Mucosa of descending colon (tissue), 3 donors: ENCODE measurements at regions not wholly inside any gene's neighbourhood (a gene's known extent, or its start where the extent isn't known, plus 50 kb on each side); places are given as distances from the start of the nearest gene placed in this dataset.

ENCODE experiments used
- ATAC-seq: fragments of 200-7000 bp; cut with Tn5 transposase; one replicate; pipeline ENCODE4 v1.9.1; 2020; ENCODE audit warnings: mild to moderate bottlenecking, moderate library complexity
- DNase-seq, 3 donors: peaks; one replicate each; pipeline ENCODE4 v3.0.0-alpha.2; 2020
- H3K36me3 ChIP-seq: fragments of 200-600 bp; one replicate; pipeline ENCODE4 v1.8.0; 2021; ENCODE audit warnings: low read depth, mild to moderate bottlenecking
- H3K4me1 ChIP-seq: fragments of 200-600 bp; one replicate; pipeline ENCODE4 v1.8.0; 2021; ENCODE audit warnings: low read depth, mild to moderate bottlenecking
- H3K4me3 ChIP-seq: fragments of 200-600 bp; one replicate; pipeline ENCODE4 v1.8.0; 2021; ENCODE audit warnings: mild to moderate bottlenecking
- H3K9me3 ChIP-seq: fragments of 200-600 bp; one replicate; pipeline ENCODE4 v1.8.0; 2021; ENCODE audit warnings: mild to moderate bottlenecking
- intact Hi-C, 2 donors: fragments of 100-400 bp; cut with DNase I in 1 of 2; cut with micrococcal nuclease in 1 of 2; formaldehyde crosslinking; loops; one replicate each; pipeline versions ENCODE4 v1.11.0 to v1.11.1; 2022; cut with DNase I, micrococcal nuclease
- TF ChIP-seq, protein P1 (sequence below): fragments of 200-600 bp; IDR thresholded peaks from one replicate; pipeline ENCODE4 v1.8.0; 2022; ENCODE audit warnings: antibody characterized with exemption, mild to moderate bottlenecking
- donor health status: DM: no; HTN: no; CAD: no; lungs with moderate emphysema.
- donor health status: DM: no; HTN: no; CAD: no.
- donor health status: DM: no; HTN: yes; CAD: no.

DNA sequence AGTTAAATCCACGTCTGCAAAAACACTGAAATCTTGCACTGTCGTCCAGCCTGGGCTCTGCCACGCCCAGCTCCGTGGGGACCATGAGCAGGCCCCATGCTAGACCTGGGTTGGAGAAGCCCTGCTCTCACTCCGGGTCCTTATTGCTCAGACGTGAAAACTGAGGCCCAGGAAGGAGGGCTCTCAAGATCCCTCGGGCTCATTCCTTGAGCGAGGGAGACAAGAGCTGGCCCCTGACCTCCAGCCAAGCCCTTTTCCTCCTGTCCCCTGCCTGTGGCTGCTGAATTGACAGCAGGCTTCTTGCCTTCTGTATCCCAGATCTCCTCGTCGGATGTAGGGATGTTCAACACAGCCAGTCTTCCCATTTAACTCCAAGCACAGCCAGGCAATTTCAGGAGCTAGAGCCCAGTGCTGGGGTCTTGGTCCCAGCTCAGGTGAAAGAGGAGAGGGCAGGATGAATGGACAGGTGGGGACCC lies 109.5 kb downstream of the CPZ start:
- no peak for ATAC-seq
- intact Hi-C loops, result no loop called here
- H3K4me3 ChIP-seq, result no peak overlapping the region
- no peaks in the 10 kb centered on the region for H3K36me3 ChIP-seq
- H3K9me3 ChIP-seq, result no peaks in the 10 kb centered on the region
- H3K4me1 ChIP-seq, result no peaks in the 10 kb centered on the region
- TF ChIP-seq, protein P1, sequence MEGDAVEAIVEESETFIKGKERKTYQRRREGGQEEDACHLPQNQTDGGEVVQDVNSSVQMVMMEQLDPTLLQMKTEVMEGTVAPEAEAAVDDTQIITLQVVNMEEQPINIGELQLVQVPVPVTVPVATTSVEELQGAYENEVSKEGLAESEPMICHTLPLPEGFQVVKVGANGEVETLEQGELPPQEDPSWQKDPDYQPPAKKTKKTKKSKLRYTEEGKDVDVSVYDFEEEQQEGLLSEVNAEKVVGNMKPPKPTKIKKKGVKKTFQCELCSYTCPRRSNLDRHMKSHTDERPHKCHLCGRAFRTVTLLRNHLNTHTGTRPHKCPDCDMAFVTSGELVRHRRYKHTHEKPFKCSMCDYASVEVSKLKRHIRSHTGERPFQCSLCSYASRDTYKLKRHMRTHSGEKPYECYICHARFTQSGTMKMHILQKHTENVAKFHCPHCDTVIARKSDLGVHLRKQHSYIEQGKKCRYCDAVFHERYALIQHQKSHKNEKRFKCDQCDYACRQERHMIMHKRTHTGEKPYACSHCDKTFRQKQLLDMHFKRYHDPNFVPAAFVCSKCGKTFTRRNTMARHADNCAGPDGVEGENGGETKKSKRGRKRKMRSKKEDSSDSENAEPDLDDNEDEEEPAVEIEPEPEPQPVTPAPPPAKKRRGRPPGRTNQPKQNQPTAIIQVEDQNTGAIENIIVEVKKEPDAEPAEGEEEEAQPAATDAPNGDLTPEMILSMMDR, result no peak
- DNase-seq, result no peak

DNA sequence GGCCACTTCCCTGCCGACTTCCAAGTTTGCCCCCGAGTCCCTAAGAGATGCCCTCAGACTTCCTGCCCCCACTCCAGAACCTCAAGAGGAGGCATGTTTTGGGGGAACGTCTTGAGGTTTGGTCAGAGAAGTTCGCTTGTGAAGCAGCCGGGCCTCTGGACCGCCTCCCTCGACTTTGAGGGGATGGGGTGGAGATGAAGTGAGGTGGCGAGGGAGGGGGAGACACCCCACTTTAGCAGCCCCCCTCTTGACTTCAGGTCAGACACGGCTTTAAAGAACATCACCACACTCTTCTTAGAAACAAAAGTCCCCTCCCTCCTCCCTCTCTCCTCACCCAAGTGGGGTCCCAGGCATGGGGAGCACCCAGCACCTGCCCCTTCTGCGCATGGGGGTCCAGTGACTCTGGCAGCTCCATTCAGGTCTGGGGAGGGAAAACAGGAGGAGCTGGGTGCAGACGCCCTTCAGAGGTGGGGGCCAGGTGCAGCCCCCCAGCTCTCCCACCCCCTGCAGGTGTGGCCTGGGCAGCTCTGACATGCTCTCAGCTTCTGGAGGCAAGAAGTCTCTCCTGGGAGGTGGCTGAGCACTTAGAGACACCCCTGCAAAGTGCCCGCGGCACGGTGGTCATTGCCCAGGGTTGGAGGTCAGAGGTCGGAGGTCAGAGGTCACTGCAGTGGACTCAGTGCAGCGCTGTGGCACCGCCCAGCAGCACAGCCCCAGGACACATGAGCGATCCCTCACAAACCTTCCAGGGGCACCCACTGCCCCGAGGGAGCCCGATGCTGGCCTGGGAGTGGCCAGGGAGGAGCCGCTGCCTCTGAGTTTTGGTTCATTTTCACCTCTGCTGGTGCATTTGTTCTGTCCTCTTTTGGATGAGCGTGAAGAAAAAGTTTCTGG lies 108.8 kb downstream of the CPZ start:
- TF ChIP-seq, protein P1, result no peak
- ATAC-seq (no peak), DNase-seq (no peak)
- Histone ChIP-seq H3K36me3 (no peaks in the 10 kb centered on the region), H3K9me3 (no peaks in the 10 kb centered on the region), H3K4me1 (no peaks in the 10 kb centered on the region), H3K4me3 (no peak overlapping the region)
- intact Hi-C loops, result no loop called here

DNA sequence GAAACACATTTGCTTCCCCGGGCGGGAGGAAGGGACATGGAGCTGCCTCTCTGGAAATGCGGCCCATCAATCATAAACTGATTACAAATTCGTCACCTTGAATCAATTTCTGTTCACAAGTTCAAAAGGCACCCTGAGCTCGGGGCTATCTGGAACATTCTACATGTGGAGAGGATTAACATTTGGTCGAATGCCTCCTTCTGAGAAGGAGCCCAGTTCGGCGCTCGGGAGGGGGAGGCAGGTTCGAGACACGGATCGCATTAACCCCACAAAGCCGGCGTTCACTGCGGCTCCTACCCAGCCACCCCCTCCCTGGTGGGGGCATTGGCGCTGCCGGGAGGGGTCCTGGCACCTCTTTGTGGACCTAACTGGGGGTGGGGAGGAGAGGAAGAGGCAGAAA lies 108.0 kb downstream of the CPZ start:
- TF ChIP-seq, protein P1, result no peak
- intact Hi-C loops, result no loop called here
- ATAC-seq, result no peak
- Histone ChIP-seq H3K9me3 (no peaks in the 10 kb centered on the region), H3K4me3 (no peak overlapping the region), H3K36me3 (no peaks in the 10 kb centered on the region), H3K4me1 (no peaks in the 10 kb centered on the region)
- no peak for DNase-seq

DNA sequence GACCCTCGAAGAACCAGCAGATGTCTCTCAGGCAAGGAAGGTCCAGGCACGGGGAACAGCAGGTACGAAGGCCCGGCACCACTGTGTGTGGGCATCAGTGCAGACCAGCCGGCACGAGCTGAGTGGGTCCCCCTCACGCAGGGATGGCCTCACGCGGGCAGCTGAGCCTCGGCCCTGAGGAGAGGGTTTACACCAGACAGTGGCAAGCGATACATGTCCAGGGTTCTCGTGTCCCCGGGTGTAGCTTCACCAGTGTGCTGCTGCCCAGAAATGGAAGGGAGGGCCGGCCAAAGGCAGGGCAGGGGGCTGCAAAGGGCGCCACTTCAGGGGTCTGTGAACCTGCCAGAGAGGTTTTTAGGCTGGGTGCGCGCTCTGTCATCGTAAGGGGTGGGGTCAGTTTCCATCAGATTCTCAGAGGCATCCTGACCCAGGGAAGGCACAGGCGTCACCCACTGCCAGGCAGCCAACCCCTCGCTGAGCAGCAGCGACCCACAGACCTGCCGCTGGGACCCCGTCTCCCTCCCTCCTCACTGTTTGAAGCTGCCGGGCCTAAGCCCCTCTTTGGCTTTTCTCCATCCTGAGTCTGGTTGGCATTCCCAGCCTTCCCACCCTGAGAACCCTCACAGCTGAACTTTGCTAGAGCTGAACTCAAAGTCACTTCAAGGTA lies 107.0 kb downstream of the CPZ start:
- intact Hi-C loops, result no loop called here
- Histone ChIP-seq H3K9me3 (no peaks in the 10 kb centered on the region), H3K4me1 (no peaks in the 10 kb centered on the region), H3K36me3 (no peaks in the 10 kb centered on the region), H3K4me3 (no peak overlapping the region)
- ATAC-seq, result no peak
- no peak for DNase-seq
- TF ChIP-seq, protein P1, result no peak

DNA sequence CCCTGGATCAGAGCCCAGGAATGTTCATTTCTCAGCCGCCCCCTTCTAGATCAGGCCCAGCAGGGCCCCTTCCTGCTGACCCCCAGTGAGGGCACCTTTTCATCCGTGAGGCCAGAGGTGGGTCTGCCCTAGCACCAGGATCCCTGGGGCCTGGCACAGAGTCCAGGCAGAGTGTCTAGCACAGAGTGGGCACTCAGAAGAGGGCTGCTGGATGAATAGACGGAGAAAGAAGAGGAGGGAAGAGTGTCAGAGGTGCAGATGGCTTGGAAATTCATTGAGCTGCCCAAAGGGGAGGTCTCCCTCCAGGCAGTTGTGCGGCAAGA lies 106.5 kb downstream of the CPZ start:
- Histone ChIP-seq H3K4me1 (no peaks in the 10 kb centered on the region), H3K36me3 (no peaks in the 10 kb centered on the region), H3K4me3 (no peak overlapping the region), H3K9me3 (no peaks in the 10 kb centered on the region)
- ATAC-seq, result no peak
- TF ChIP-seq, protein P1, result no peak
- intact Hi-C loops, result no loop called here
- no peak for DNase-seq
